ENCODE measurements at regions not wholly inside any gene's neighbourhood (a gene's known extent, or its start where the extent isn't known, plus 50 kb on each side); places are given as distances from the start of the nearest gene placed in this dataset.
"Not testable (repeated sequence)": the region's sequence is repeated elsewhere in the genome, so short reads cannot be mapped to it uniquely, and the experiment has no call there.

GRCh38 chr3:157857440-157857839 is 248.8 kb downstream of the SHOX2 start:
- no peak for DNase-seq (ENCODE audit: low read depth in 2 of 2)

DNA sequence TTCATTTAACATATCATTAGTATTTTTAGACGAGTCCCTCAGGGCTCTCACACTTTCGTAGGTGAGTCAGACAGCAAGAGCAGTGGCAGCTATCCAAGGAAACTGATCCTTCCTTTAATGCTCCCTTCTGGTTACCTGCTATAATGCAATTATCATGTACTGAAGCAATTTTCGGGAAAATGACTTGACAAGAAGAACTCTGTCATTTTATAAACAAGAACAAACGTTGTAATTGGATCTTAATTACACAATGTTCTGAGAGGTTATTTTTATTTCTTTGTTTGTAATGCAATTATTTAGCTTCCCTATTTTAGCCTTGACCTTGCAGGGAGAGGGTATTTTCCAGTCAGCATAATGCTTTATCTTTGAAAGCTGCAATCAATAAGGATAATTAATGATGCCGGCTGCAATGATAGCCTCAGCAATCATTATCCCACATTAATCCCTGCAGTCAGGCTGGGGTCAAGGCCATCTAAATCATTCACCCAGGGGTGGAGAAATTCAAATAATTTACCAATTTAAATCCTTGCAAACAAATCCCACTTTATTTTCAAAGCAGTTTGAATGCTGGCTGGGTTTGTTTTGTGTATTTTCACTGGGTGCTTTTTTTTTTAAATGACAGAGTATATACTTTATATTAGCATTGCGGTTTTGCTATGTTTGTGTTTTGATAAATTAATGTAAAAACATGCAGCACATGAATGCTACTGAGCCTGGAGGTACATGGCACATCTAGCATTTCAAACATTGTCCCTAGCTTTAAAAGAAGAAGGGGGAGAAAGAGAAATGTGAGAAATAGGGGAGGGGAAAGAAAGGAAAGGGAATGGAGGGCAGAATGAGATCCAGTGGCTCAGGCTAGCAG is 249.9 kb downstream of the SHOX2 start:
- DNase-seq (ENCODE audit: low read depth in 2 of 2): no peak

DNA sequence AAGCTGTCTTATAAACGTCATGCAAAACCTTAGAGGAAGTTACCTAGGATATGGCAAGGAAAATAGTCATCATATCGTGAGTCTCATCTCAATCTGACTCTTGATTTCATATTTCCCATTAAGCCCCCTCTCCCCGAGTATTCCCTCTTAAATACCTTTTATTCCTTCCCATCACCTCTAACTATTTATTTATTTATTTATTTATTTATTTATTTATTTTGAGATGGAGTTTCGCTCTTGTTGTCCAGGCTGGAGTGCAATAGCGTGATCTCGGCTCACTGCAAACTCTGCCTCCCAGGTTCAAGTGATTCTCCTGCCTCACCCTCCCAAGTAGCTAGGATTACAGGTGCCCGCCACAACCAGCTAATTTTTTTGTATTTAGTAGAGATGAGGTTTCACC is 260.4 kb downstream of the SHOX2 start:
- DNase-seq (ENCODE audit: low read depth in 2 of 2): not testable (repeated sequence)

DNA sequence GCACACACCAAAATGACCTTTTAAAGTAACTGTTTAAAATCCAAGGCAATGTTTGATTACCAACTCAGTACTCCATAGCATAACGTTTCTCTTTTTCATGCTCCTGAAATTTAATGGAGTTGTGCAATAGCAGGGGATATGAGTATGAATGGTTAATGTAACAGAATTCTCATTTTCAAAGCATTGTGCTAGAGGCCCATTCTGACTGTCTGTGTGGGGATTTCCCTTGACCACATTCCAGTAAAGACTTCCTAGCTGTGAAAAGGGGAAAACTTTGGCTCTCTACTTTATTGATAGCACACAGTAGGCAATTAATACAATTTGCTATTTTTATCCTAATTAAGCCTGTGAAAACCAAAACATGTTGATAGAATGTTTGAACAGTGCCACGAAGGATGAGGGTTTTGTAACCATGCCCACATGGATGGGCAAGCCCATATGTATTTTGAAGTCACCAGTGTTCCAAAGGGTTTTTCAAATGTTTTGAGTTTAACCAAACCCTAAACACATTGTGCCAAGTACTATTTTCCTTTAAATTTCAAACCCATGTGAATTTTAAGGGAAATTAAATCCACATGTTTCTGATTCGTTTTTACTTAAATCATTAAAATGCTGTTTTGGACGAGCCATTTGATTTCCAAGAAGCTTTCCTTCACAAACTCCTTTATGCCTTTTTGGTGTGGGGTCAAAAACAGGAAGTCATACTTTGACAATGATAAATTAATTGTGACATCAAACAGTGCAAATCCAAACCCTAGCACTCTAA is 261.2 kb downstream of the SHOX2 start:
- no peak for DNase-seq (ENCODE audit: low read depth in 2 of 2)

DNA sequence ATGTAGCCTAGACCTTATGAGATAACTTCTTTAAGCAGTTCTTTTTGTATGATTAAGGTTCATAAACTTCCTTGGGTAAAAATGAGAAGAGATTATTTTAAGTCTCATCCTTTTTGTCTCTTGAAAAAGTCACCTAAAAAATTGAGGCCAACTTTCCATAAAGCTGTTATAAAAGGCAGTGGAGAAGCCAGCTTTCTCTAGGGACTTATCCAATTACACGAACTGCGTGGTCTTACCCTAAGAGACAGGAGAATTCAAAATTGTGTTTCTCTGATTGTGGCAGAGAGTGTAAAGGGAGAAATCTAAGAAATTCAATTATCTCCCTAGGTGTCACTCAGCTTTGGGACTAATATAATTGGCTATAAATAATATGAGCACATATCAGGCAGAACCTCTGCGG is 262.0 kb downstream of the SHOX2 start:
- no peak for DNase-seq (ENCODE audit: low read depth in 2 of 2)

DNA sequence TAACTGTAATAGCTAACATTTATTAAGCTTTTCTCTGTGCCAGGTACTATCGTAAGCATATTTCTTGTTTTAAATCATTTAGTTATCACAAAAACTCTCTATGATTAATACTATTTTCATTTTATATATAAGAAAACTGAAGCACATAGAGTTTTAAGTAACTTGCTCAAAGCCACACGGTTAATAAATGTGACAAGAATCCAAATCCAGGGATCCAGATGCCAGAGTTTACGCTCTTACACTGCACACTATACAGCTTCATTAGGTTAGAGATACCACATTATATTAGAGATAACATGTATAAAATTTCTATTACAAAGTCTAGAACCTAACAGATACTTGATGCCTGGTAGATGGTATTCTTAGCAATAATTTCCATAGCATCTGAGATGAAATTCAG is 265.2 kb downstream of the SHOX2 start:
- DNase-seq (ENCODE audit: low read depth in 2 of 2): no peak

DNA sequence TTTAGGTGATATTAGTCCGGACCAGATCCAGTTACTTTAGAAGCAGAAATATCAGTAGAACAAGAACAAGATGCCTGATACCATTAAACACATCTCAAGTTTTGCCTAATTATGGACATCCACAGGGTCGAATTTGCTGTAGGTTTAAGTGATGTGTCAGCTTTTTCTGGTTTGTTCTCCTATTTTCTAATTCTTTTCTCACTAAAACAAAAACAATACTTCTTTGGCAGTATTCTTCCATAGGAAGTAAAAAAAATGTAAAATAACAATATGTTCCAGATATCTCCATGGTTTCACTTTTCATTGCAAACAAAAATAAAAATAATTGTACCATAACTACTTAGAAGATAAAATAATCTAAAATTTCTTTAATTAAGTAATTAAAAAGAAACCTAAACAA is 265.7 kb downstream of the SHOX2 start:
- no peak for DNase-seq (ENCODE audit: low read depth in 2 of 2)

- DNase-seq (ENCODE audit: low read depth in 2 of 2): no peak
Observed at GRCh38 chr3:157838457-157838856, 267.8 kb downstream of the SHOX2 start.

- no peak for DNase-seq (ENCODE audit: low read depth in 2 of 2)
Observed at GRCh38 chr3:157837336-157837735, 268.9 kb downstream of the SHOX2 start.

DNA sequence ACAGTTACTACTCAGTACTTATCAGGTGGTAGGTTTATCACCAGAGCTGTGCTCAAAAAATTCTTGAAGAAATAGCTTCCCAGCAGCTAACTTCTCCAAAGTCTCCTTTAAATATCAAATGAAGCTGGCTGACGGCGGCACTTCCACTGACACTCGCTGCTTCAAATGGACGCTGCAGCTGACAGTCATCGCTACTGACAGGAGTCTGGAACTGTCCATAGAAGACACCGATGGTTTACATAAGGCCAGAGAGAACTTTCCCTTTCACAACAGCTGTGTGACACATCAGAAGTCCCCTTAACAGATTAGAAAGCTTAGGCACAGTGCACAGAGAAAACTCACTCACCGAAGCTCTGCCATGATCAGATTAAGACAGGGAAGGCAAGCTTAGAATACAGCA is 270.2 kb downstream of the SHOX2 start:
- no peak for DNase-seq (ENCODE audit: low read depth in 2 of 2)

DNA sequence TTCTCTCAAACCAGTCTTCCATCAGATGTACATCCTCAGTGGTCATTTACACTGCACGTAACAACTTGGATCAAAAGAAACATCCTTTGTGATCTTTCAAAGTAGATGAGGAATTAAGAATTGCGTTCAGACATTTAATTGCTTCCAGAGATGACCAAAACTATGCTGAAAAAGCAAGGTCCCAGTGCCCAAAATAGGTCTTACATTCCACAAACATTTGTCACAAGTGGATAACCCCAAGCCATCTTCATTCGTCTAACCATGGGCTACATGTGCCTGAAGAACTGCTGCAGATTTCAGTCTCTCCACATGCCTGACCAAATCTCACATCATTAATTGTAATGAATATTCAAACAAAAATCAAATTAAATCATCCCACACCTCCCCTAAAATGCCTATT is 273.6 kb downstream of the SHOX2 start:
- DNase-seq (ENCODE audit: low read depth in 2 of 2): no peak

- DNase-seq (ENCODE audit: low read depth in 2 of 2): no peak
Observed at GRCh38 chr3:157830556-157831236, 275.5 kb downstream of the SHOX2 start.

- no peak for DNase-seq (ENCODE audit: low read depth in 2 of 2)
Observed at GRCh38 chr3:157829786-157830185, 276.4 kb downstream of the SHOX2 start.

DNA sequence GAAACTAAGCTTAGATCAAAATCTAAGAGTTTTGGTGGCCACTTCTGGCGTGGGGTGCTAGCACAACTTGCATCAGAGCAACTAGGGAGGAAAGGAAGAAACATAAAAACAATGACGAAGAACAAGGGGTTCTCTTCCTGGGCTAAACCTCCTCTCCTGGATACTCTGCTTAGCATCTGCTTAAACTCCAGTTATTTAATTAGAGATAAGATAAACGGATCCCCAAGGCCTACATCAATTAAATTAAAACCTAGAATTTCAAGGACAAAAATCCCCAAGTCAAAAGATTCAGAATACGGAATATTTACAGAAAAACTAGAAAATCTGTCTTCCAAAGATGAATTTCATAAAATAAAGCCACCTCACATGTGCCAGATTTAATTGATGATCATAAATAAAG is 281.9 kb downstream of the SHOX2 start:
- DNase-seq (ENCODE audit: low read depth in 2 of 2): no peak

DNA sequence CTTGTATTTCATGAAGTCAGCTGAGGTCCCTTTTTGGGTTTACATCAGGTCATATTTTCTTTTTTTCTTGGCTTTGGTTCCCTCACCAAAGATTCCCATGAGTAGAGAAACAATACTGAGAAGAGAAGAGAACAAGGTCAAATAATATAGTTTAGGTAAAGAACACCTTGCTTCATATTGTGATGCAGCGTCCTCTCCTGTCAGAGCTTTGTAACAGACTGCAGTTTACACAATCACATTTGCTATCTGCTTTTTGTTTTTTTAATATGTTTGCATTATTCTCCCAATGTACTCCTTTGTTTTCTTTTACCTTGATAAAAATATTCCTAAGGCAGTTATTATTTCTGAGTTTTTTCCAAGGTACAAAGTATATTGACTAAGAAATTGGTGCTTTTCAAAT is 283.2 kb downstream of the SHOX2 start:
- DNase-seq (ENCODE audit: low read depth in 2 of 2): no peak

DNA sequence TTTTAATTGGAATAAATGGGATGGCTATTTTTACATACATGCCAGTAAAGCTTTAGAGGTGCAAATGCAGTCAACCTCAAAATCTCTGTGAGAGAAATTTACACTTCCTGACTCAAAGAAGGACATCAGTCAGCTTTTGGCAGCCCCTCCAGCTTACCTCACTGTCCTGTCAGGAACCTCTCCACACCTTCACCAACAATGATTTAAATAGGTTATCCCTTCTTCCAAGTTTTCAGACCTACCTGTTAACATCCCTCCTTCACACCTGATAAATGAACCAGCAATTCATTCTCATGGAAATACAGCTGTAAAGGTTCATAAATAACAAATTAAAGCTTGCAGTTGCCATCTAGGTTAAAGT is 286.1 kb downstream of the SHOX2 start:
- DNase-seq (ENCODE audit: low read depth in 2 of 2): no peak

DNA sequence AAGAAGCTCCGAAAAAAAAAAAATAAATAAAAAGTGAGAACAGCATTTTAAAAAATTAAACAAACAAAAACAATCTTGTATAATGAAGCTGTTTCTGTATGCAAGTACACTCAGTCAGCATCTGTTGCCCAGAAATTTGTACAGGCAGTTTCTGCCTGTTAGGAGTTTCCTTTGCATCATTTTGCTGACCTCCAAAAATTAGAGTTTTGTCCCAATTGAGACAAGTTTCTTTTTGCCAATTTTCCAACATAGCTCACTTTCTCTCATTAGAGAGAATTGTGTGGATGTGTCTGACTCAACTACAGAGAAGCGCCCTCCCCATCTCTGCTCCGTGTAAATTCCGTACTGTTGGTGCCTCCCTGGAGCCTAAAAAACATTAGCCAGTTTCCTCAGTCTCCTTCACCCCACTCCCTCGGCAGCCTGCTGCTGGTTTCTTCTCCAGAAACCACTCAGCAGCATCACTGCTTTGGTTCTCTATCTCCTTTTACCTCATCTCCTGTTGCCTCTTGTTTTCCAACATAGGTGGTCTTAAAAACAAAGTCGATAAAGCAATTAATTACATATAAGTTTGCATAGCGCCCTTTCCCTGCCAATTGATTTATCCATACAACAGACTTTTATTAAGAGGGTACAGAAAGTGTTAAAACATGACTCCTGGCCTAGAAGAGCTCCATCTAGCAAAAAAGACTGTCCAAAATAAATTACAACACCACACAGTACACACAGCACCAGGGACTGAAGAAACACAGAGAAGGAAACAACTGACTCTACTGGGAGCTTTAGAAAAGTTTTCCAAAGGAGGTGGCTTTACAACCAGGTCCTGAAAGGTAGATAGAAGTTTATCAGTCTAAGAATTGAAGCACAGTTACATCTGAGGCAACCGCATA is 286.7 kb downstream of the SHOX2 start:
- no peak for DNase-seq (ENCODE audit: low read depth in 2 of 2)

DNA sequence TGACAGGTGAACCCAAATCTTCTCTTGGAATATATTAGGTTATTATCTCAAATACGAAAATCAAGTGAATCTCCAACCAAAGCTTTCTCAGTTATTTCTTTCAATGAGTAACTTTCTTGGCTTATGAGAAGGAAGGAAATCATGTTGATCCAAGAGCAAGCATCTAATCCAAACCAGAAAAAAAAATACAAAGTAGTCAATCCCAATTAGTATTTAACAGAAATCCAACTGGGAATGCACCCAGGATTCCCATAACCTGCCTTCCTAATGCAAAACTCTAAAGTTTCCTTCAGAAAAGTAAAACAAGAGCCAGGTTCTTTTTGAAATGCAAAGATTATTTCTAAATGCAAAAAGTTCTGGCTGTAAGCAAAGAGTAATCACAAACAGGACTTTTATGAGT is 289.3 kb downstream of the SHOX2 start:
- DNase-seq (ENCODE audit: low read depth in 2 of 2): no peak

DNA sequence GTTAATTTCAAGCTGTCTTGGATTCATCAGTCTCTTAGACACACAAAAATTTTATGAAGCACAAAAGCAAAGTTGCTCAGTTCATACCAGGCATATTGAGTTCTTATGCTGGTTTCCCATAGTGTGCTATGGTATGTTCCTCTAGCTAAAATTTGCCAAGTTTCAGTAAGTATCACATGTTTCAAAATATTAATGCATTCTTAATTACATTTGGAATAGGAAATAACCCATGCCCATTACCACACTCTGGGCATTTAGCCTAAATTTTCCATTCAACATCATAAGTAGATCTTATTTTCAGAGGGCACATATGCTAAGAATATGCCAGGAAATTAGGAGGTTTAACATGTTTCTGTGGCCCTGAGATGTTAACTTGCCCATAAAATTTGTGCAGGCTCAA is 289.9 kb downstream of the SHOX2 start:
- no peak for DNase-seq (ENCODE audit: low read depth in 2 of 2)

DNA sequence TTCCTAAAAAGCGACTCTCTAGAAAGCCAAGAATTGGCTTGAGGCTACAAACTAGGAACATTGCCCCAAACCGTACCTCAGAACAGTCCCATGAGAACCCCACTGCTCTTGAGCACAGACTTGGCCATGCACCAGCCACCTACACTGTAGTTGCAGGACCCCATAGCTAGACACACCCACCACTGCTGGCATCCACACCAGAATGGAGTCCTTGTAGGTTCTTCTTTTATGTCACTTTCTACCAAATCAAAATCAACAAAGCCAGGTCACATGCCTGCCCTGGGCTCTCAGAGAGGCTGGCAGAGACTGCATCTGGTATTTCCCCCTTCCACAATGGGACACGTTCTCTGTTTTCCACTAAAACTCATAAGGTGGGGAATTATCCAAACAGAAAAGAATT is 290.5 kb downstream of the SHOX2 start:
- DNase-seq (ENCODE audit: low read depth in 2 of 2): no peak

GRCh38 chr3:157810924-157811718 is 295.1 kb downstream of the SHOX2 start:
- DNase-seq (ENCODE audit: low read depth in 2 of 2): no peak
